ENCODE measurements at regions not wholly inside any gene's neighbourhood (a gene's known extent, or its start where the extent isn't known, plus 50 kb on each side); places are given as distances from the start of the nearest gene placed in this dataset.

- peaks cover 8% of the 10 kb centered on the region for H3K4me1 Mint-ChIP-seq
- H3K9me3 Mint-ChIP-seq, result no peaks in the 10 kb centered on the region
- DNase-seq, result no peak
- H3K27me3 ChIP-seq (ENCODE audit: control insufficient read depth in 2 of 2, insufficient read depth in 2 of 2, low read length in 2 of 2), result no peaks in the 10 kb centered on the region
- no peak overlapping the region for H3K4me3 Mint-ChIP-seq
- TF ChIP-seq, protein P1, sequence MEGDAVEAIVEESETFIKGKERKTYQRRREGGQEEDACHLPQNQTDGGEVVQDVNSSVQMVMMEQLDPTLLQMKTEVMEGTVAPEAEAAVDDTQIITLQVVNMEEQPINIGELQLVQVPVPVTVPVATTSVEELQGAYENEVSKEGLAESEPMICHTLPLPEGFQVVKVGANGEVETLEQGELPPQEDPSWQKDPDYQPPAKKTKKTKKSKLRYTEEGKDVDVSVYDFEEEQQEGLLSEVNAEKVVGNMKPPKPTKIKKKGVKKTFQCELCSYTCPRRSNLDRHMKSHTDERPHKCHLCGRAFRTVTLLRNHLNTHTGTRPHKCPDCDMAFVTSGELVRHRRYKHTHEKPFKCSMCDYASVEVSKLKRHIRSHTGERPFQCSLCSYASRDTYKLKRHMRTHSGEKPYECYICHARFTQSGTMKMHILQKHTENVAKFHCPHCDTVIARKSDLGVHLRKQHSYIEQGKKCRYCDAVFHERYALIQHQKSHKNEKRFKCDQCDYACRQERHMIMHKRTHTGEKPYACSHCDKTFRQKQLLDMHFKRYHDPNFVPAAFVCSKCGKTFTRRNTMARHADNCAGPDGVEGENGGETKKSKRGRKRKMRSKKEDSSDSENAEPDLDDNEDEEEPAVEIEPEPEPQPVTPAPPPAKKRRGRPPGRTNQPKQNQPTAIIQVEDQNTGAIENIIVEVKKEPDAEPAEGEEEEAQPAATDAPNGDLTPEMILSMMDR (IDR thresholded peaks at IDR 0.05), result no peak
- H3K4me2 ChIP-seq (replicated peaks; ENCODE audit: extremely low read depth, low read length, poor library complexity, severe bottlenecking), result no peak overlapping the region
- WGBS (ENCODE audit: insufficient coverage), result 100% methylated on average over 3 of the region's 5 CpGs
- no peak overlapping the region for H2AFZ ChIP-seq (ENCODE audit: insufficient read depth, low read depth, low read length, poor library complexity, severe bottlenecking)
- peaks cover 0 to 5% of the 10 kb centered on the region in 2 donors for H3K9me3 ChIP-seq (replicated peaks in 1 of 2; ENCODE audit: control insufficient read depth in 1 of 2, insufficient read depth in 1 of 2, low read length in 2 of 2)
- no peak overlapping the region for H3K9ac ChIP-seq (ENCODE audit: insufficient read depth, low read length, poor library complexity, severe bottlenecking)
- no peak overlapping the region for H3K27ac ChIP-seq (ENCODE audit: low read depth in 1 of 2, low read length in 2 of 2)
- peaks cover 0 to 6% of the 10 kb centered on the region in 2 donors for H3K4me1 ChIP-seq (ENCODE audit: control insufficient read depth in 1 of 2, insufficient read depth in 2 of 2, low read length in 2 of 2)
- H4K20me1 ChIP-seq (ENCODE audit: insufficient read depth, low read length), result no peaks in the 10 kb centered on the region
- peaks cover 0 to 3% (median 1%) of the 10 kb centered on the region in 3 donors for H3K27me3 Mint-ChIP-seq (ENCODE audit: low read depth in 3 of 3)
- H3K27ac Mint-ChIP-seq, result peak overlapping the region in 2 of 7 donors; percentile 5 to 58
- H3K4me3 ChIP-seq (replicated peaks in 1 of 3; ENCODE audit: low read depth in 2 of 3, low read length in 3 of 3), result no peak overlapping the region
- H3K36me3 Mint-ChIP-seq, result no peaks in the 10 kb centered on the region
- no peaks in the 10 kb centered on the region for H3K79me2 ChIP-seq (ENCODE audit: insufficient read depth, low read length)
- intact Hi-C loops (cut with micrococcal nuclease), result no loop called here
- H3K36me3 ChIP-seq (replicated peaks in 1 of 2; ENCODE audit: control insufficient read depth in 1 of 2, insufficient read depth in 2 of 2, low read length in 2 of 2), result no peaks in the 10 kb centered on the region
These were observed 138.4 kb upstream of the PARP11 start for GRCh38 chr12:4011597-4011996.

GRCh38 chr12:4009979-4010704 is 136.9 kb upstream of the PARP11 start:
- no peaks in the 10 kb centered on the region for H3K27me3 ChIP-seq (ENCODE audit: control insufficient read depth in 2 of 2, insufficient read depth in 2 of 2, low read length in 2 of 2)
- no peak overlapping the region for H3K4me2 ChIP-seq (replicated peaks; ENCODE audit: extremely low read depth, low read length, poor library complexity, severe bottlenecking)
- WGBS (ENCODE audit: insufficient coverage), result 94% methylated on average over 3 of the region's 8 CpGs
- TF ChIP-seq, protein P1 (IDR thresholded peaks at IDR 0.05), result no peak
- H3K9ac ChIP-seq (ENCODE audit: insufficient read depth, low read length, poor library complexity, severe bottlenecking), result no peak overlapping the region
- intact Hi-C loops (cut with micrococcal nuclease), result no loop called here
- no peak overlapping the region for H3K4me3 ChIP-seq (replicated peaks in 1 of 3; ENCODE audit: low read depth in 2 of 3, low read length in 3 of 3)
- Mint-ChIP-seq H3K36me3 (no peaks in the 10 kb centered on the region), H3K4me1 (peaks cover 8% of the 10 kb centered on the region), H3K27me3 (ENCODE audit: low read depth in 3 of 3) (peaks cover 0 to 3% (median 3%) of the 10 kb centered on the region in 3 donors), H3K4me3 (no peak overlapping the region), H3K9me3 (no peaks in the 10 kb centered on the region), H3K27ac (peak overlapping the region in 1 of 7 donors; percentile 13)
- H4K20me1 ChIP-seq (ENCODE audit: insufficient read depth, low read length), result no peaks in the 10 kb centered on the region
- H3K4me1 ChIP-seq (ENCODE audit: control insufficient read depth in 1 of 2, insufficient read depth in 2 of 2, low read length in 2 of 2), result peaks cover 0 to 6% of the 10 kb centered on the region in 2 donors
- peaks cover 0 to 5% of the 10 kb centered on the region in 2 donors for H3K9me3 ChIP-seq (replicated peaks in 1 of 2; ENCODE audit: control insufficient read depth in 1 of 2, insufficient read depth in 1 of 2, low read length in 2 of 2)
- no peaks in the 10 kb centered on the region for H3K36me3 ChIP-seq (replicated peaks in 1 of 2; ENCODE audit: control insufficient read depth in 1 of 2, insufficient read depth in 2 of 2, low read length in 2 of 2)
- no peak for DNase-seq
- H3K79me2 ChIP-seq (ENCODE audit: insufficient read depth, low read length), result no peaks in the 10 kb centered on the region
- H3K27ac ChIP-seq (ENCODE audit: low read depth in 1 of 2, low read length in 2 of 2), result no peak overlapping the region
- no peak overlapping the region for H2AFZ ChIP-seq (ENCODE audit: insufficient read depth, low read depth, low read length, poor library complexity, severe bottlenecking)
